OCI-LY7 (cell line): ENCODE measurements at regions not wholly inside any gene's neighbourhood (a gene's known extent, or its start where the extent isn't known, plus 50 kb on each side); places are given as distances from the start of the nearest gene placed in this dataset.

ENCODE experiments used
- BruUV-seq: library from RNA; stranded (reverse); fragments of 400-500 nt; replicated peaks from 2 replicates; lab custom pipeline; 2021; lab: Mats Ljungman, UMichigan
- CTCF ChIA-PET: fragments of 300-600 bp; sonication (Branson Sonifier 250); formaldehyde crosslinking; loops from one replicate; lab custom pipeline; 2022; ENCODE audit warnings: antibody characterized with exemption; ENCODE audit not compliant: unreplicated experiment; lab: Charles Lee
- POLR2A ChIA-PET: fragments of 300-600 bp; sonication (Branson Sonifier 250); formaldehyde crosslinking; loops from one replicate; lab custom pipeline; 2022; ENCODE audit warnings: antibody characterized with exemption; lab: Charles Lee
- DNase-seq: peaks from one replicate; pipeline ENCODE4 v3.0.0-alpha.2; 2015; ENCODE audit warnings: low spot score
- H2AFZ ChIP-seq: fragments of 200-600 bp; sonication (generic), shearing (Covaris generic); 2 replicates; pipeline ENCODE4 v1.6.1; 2014; ENCODE audit warnings: mild to moderate bottlenecking, antibody characterized with exemption, low read length, moderate library complexity
- H3K27ac ChIP-seq: fragments of 200-600 bp; sonication (generic); 2 replicates; pipeline ENCODE4 v1.5.1; 2014; ENCODE audit warnings: mixed run types, low read depth, mild to moderate bottlenecking, moderate library complexity, low read length, inconsistent platforms; ENCODE audit not compliant: poor library complexity, severe bottlenecking
- H3K36me3 ChIP-seq: fragments of 200-600 bp; sonication (generic); 2 replicates; pipeline ENCODE4 v1.6.1; 2014; ENCODE audit warnings: mild to moderate bottlenecking, antibody characterized with exemption, low read length, moderate library complexity, mixed read lengths; ENCODE audit not compliant: insufficient read depth
- H3K4me1 ChIP-seq: fragments of 200-600 bp; sonication (generic); 2 replicates; pipeline ENCODE4 v1.5.1; 2014; ENCODE audit warnings: mild to moderate bottlenecking, low read length; ENCODE audit not compliant: insufficient read depth, poor library complexity, severe bottlenecking
- H3K4me2 ChIP-seq: fragments of 200-600 bp; sonication (generic); 2 replicates; pipeline ENCODE4 v1.6.1; 2014; ENCODE audit warnings: mild to moderate bottlenecking, low read length
- H3K4me3 ChIP-seq: fragments of 200-600 bp; sonication (generic); 2 replicates; pipeline ENCODE4 v1.5.1; 2014; ENCODE audit warnings: mild to moderate bottlenecking, low read depth, low read length; ENCODE audit not compliant: poor library complexity, severe bottlenecking
- H3K79me2 ChIP-seq: fragments of 200-600 bp; sonication (generic); 2 replicates; pipeline ENCODE4 v1.6.1; 2016; ENCODE audit warnings: low read depth, mild to moderate bottlenecking, low read length, moderate library complexity, mixed read lengths; ENCODE audit not compliant: insufficient read depth
- H3K9me2 ChIP-seq: fragments of 200-600 bp; sonication (generic); 2 replicates; pipeline ENCODE4 v1.6.1; 2016; ENCODE audit warnings: mild to moderate bottlenecking, low read length, mixed read lengths; ENCODE audit not compliant: insufficient read depth
- H3K9me3 ChIP-seq: fragments of 200-600 bp; sonication (generic); 2 replicates; pipeline ENCODE4 v1.6.1; 2014; ENCODE audit warnings: mild to moderate bottlenecking, mixed run types, low read length, mixed read lengths
- H4K20me1 ChIP-seq: fragments of 200-600 bp; sonication (generic); 2 replicates; pipeline ENCODE4 v1.6.1; 2014; ENCODE audit warnings: mild to moderate bottlenecking, antibody characterized with exemption, low read length, moderate library complexity, mixed read lengths; ENCODE audit not compliant: insufficient read depth
- CTCF ChIP-seq: fragments of 200-600 bp; sonication (generic); conservative IDR thresholded peaks from 2 replicates; pipeline ENCODE4 v1.5.1; 2014; ENCODE audit warnings: mild to moderate bottlenecking, antibody characterized with exemption, low read length, moderate library complexity, mixed read lengths
- EZH2phosphoT487 ChIP-seq: fragments of 200-600 bp; sonication (generic); IDR thresholded peaks from 2 replicates; pipeline ENCODE4 v1.6.1; 2018; ENCODE audit warnings: low read depth, borderline replicate concordance, mild to moderate bottlenecking, mixed run types, antibody characterized with exemption, low read length, moderate library complexity, mixed read lengths
- intact Hi-C: fragments of 100-400 bp; cut with micrococcal nuclease; formaldehyde crosslinking; loops from one replicate; pipeline ENCODE4 v1.10.0; 2022; ENCODE audit not compliant: unreplicated experiment

- no peak overlapping the region for H3K4me3 ChIP-seq
- no peaks in the 10 kb centered on the region for H3K4me1 ChIP-seq
- no peak for TF ChIP-seq CTCF
- no peak for TF ChIP-seq EZH2phosphoT487
- no peak for DNase-seq
- H3K4me2 ChIP-seq = no peak overlapping the region
- POLR2A ChIA-PET = no interaction called here
- no TSS peak for BruUV-seq
- no peaks in the 10 kb centered on the region for H3K36me3 ChIP-seq
- no peaks in the 10 kb centered on the region for H4K20me1 ChIP-seq
- CTCF ChIA-PET = no interaction called here
- no peaks in the 10 kb centered on the region for H3K9me3 ChIP-seq
- H2AFZ ChIP-seq = no peak overlapping the region
- no peaks in the 10 kb centered on the region for H3K9me2 ChIP-seq
- no peak overlapping the region for H3K27ac ChIP-seq
- intact Hi-C loops = no loop called here
- no peaks in the 10 kb centered on the region for H3K79me2 ChIP-seq
These were observed 245.8 kb downstream of the TTC32 start for GRCh38 chr2:19656011-19656410.

GRCh38 chr2:19654310-19655090 is 247.3 kb downstream of the TTC32 start:
- no peaks in the 10 kb centered on the region for H3K9me2 ChIP-seq
- no peak overlapping the region for H3K4me3 ChIP-seq
- POLR2A ChIA-PET = no interaction called here
- no TSS peak for BruUV-seq
- CTCF ChIA-PET = no interaction called here
- no peaks in the 10 kb centered on the region for H3K9me3 ChIP-seq
- no peak overlapping the region for H2AFZ ChIP-seq
- no peaks in the 10 kb centered on the region for H3K36me3 ChIP-seq
- TF ChIP-seq CTCF (no peak), EZH2phosphoT487 (no peak)
- no peaks in the 10 kb centered on the region for H4K20me1 ChIP-seq
- intact Hi-C loops = no loop called here
- no peaks in the 10 kb centered on the region for H3K4me1 ChIP-seq
- no peak for DNase-seq
- no peak overlapping the region for H3K27ac ChIP-seq
- no peaks in the 10 kb centered on the region for H3K79me2 ChIP-seq
- H3K4me2 ChIP-seq = no peak overlapping the region

- H3K9me2 ChIP-seq = no peaks in the 10 kb centered on the region
- ChIA-PET POLR2A (no interaction called here), CTCF (no interaction called here)
- H3K4me3 ChIP-seq = no peak overlapping the region
- H3K79me2 ChIP-seq = no peaks in the 10 kb centered on the region
- no peak for DNase-seq
- no TSS peak for BruUV-seq
- no peaks in the 10 kb centered on the region for H4K20me1 ChIP-seq
- TF ChIP-seq CTCF (no peak), EZH2phosphoT487 (no peak)
- intact Hi-C loops = no loop called here
- H3K4me2 ChIP-seq = no peak overlapping the region
- no peak overlapping the region for H2AFZ ChIP-seq
- H3K4me1 ChIP-seq = no peaks in the 10 kb centered on the region
- no peaks in the 10 kb centered on the region for H3K9me3 ChIP-seq
- H3K27ac ChIP-seq = no peak overlapping the region
- no peaks in the 10 kb centered on the region for H3K36me3 ChIP-seq
These were observed 248.3 kb downstream of the TTC32 start for GRCh38 chr2:19653509-19653908.
